Cerebellar nuclear complex (tissue), 1 donor: ENCODE measurements at regions not wholly inside any gene's neighbourhood (a gene's known extent, or its start where the extent isn't known, plus 50 kb on each side); places are given as distances from the start of the nearest gene placed in this dataset.

ENCODE experiments used
- DNase-seq, 2 experiments: peaks; one replicate each; lab custom pipeline; 2025; lab: John Stamatoyannopoulos, UW

GRCh38 chr9:106708475-106709146, 154.4 kb upstream of the ZNF462 start:
- DNase-seq = no peak

GRCh38 chr9:106712279-106712678, 150.7 kb upstream of the ZNF462 start:
- no peak for DNase-seq

GRCh38 chr9:106713206-106713605, 149.8 kb upstream of the ZNF462 start:
- DNase-seq = no peak

- DNase-seq = no peak
Measured at GRCh38 chr9:106716820-106717219, 146.1 kb upstream of the ZNF462 start.

- DNase-seq = no peak
Measured at GRCh38 chr9:106717686-106718085, 145.3 kb upstream of the ZNF462 start.

- DNase-seq = no peak
Measured at GRCh38 chr9:106718936-106719335, 144.0 kb upstream of the ZNF462 start.

GRCh38 chr9:106722051-106722753, 140.8 kb upstream of the ZNF462 start:
- DNase-seq = no peak

GRCh38 chr9:106723926-106724325, 139.0 kb upstream of the ZNF462 start:
- DNase-seq = no peak

GRCh38 chr9:106724566-106724965, 138.4 kb upstream of the ZNF462 start:
- no peak for DNase-seq

GRCh38 chr9:106726070-106726815, 136.7 kb upstream of the ZNF462 start:
- DNase-seq = no peak

GRCh38 chr9:106727969-106728368, 135.0 kb upstream of the ZNF462 start:
- no peak for DNase-seq

GRCh38 chr9:106728860-106729259, 134.1 kb upstream of the ZNF462 start:
- no peak for DNase-seq

GRCh38 chr9:106731910-106732309, 131.1 kb upstream of the ZNF462 start:
- DNase-seq = no peak

GRCh38 chr9:106733828-106734380, 129.1 kb upstream of the ZNF462 start:
- DNase-seq = no peak

- no peak for DNase-seq
Measured at GRCh38 chr9:106737516-106737915, 125.5 kb upstream of the ZNF462 start.

GRCh38 chr9:106738109-106738508, 124.9 kb upstream of the ZNF462 start:
- DNase-seq = no peak

- no peak for DNase-seq
Measured at GRCh38 chr9:106745457-106745856, 117.5 kb upstream of the ZNF462 start.

GRCh38 chr9:106745876-106746275, 117.1 kb upstream of the ZNF462 start:
- DNase-seq = no peak

GRCh38 chr9:106751681-106752080, 111.3 kb upstream of the ZNF462 start:
- no peak for DNase-seq

- DNase-seq = no peak
Measured at GRCh38 chr9:106752581-106752980, 110.4 kb upstream of the ZNF462 start.

GRCh38 chr9:106753155-106753671, 109.8 kb upstream of the ZNF462 start:
- no peak for DNase-seq

GRCh38 chr9:106755736-106756135, 107.2 kb upstream of the ZNF462 start:
- DNase-seq = no peak
